HG02588 (cell line): ENCODE measurements at regions not wholly inside any gene's neighbourhood (a gene's known extent, or its start where the extent isn't known, plus 50 kb on each side); places are given as distances from the start of the nearest gene placed in this dataset.

Source experiments
- ATAC-seq: cut with Tn5 transposase; IDR thresholded peaks from one replicate; pipeline ENCODE4 v1.9.1; 2021; ENCODE audit warnings: mild to moderate bottlenecking, moderate library complexity; ENCODE audit not compliant: unreplicated experiment

DNA sequence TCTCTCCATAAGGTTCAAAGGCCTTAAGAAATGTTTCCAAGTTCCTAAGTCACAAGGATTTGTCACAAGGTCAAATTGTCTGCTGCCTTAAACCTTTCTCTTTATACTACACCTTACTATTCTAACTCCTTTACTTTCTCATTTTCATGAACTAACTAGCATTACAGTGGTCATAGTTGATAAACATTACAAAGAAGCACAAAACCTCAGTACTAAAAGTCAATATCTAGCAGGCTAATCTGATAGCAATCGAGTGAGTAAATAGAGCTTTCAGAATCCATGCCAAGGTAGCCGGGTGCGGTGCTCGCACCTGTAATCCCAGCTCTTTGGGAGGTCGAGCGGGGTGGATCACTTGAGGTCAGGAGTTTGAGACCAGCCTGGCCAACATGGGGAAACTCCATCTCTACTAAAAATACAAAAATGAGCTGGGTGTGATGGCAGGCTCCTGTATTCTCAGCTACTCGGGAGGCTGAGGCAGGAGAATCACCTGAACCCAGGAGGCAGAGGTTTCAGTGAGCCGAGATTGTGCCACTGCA lies 510.0 kb downstream of the GBA3 start:
- no peak for ATAC-seq

DNA sequence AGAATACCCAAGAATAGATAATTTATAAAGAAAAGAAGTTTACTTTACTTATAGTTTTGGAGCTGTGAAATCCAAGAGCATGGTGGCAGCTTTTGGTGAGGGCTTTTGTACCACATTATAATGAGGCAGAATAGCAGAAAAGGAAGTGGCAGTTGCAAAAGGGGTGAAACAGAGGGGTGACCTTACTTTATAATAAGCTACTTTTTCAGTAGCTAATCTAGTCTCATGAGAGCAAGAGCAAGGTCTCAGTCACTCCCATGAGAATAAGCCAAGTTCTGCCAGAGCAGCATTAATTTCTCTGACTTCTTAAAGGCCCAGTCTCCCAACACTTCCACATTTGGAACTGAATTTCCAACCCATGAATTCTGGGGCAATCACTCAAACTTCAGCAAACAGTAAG lies 502.0 kb downstream of the GBA3 start:
- no peak for ATAC-seq

DNA sequence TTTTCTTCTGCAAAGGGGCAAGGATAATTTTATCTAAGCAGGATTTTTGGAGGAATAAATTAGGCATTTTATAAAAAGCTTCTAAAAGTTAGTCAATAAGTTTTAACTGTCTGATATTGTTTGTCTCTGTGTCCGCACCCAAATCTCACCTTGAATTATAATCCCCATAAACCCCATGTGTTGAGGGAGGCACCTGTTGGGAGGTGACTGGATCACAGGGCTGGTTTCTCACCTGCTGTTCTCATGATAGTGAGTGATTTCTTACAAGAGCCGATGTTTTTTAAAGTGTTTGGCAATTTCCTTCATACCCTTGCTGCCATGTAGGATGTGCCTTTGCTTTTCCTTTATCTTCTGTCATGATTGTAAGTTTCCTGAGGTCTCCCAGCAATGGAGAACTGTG lies 481.4 kb downstream of the GBA3 start:
- no peak for ATAC-seq

DNA sequence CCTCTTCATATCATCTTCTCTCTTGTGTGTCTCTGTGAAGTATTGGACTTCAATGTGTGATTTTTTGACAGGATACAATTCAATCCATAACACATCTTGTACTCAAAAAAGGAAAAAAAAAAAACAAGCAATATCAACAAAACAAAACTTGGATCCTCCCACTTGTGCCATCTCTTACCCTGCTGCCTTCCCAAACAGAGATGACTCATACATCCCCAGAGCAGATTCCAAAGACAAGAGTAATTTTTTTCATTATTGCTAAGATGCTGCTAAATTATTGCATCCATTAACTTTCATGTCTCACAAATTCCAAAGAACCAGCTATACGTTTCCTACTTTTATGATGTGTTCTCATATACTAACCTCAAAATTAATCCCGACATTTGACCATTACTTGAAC lies 479.2 kb downstream of the GBA3 start:
- no peak for ATAC-seq

DNA sequence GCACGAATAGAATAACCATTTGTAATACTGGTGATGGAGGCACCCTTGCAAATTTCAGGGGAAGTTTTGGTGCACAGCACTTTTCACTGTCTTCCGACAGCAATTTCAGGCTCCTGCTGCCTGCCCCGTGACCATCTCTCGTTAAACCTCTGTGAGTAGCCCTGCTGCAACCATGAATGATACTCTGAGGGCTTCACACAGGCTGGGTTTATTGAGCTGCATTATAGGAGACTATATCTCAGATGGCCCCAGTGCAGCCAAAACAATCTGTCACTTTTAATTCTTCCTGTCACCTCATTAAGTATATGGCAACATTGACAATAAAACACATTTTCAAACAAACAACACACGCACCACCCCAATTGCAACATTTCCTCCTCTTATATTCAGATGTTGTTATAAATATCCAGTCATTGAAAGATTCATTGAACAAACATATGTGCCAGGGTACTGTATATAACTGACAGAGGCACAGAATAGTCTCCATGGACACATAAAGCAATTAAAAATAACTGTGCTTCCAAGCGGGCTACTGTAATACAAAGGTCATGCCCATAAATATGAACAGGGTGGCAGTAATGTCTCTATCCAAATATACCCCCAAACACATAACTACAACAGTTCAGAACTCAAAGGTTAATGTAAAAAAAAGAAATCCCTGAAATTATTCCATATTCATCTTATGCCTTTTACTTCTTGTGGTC lies 477.0 kb downstream of the GBA3 start:
- no peak for ATAC-seq

DNA sequence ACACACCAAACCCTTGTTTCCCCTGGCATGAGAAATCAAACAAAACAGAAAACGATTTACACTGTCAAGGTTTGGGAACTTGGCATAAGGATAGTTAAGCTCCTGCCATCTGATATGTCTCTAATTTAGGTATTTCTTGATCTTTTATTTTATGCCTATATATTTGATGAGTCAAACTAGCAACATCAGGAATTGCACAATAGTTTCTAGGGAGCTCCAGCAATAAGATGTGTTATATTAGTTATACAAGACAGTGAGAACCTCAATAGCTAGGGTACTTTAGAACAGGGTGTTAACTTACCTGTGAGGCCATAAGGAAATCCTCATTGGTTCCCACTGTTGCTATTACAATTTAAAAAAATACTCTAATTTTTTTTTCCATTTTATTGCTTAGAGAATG lies 474.2 kb downstream of the GBA3 start:
- no peak for ATAC-seq

DNA sequence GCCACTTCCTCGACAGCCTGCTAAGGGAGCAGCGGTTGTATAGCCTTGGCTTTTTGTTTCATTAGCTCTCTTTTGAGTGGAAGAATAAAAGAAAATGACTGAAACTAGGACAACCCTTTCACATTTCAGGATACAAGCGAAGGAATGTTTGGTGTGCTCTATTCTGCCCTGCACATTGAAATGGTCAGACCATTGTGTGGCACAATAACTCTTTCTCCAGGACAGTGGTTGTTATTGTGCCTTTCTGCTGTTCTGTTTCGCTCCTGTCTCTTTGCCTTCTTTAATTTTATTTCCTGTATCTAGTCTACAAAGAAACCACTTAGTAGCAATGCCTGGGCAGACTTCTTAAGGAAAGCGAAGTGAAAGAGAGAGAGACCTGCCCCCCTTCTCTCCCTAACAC lies 473.7 kb downstream of the GBA3 start:
- no peak for ATAC-seq

DNA sequence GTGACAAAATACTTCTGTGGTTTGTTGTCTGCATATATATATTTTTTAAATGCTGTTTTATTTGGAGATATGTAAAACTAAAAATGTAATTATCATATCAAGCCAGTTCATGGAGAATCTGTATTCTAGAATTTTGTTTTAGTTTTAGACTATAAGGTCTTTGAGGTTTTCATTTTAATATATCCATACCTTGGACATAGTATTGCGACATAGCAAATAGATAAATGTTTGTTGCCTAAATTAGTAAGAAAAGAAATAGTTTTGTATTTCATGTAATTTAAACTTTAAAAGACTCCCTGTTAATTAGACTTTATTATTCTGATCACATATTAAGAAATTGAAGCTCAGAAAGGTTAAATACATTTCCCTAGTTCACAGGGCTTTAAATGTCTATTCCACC lies 472.9 kb downstream of the GBA3 start:
- no peak for ATAC-seq

DNA sequence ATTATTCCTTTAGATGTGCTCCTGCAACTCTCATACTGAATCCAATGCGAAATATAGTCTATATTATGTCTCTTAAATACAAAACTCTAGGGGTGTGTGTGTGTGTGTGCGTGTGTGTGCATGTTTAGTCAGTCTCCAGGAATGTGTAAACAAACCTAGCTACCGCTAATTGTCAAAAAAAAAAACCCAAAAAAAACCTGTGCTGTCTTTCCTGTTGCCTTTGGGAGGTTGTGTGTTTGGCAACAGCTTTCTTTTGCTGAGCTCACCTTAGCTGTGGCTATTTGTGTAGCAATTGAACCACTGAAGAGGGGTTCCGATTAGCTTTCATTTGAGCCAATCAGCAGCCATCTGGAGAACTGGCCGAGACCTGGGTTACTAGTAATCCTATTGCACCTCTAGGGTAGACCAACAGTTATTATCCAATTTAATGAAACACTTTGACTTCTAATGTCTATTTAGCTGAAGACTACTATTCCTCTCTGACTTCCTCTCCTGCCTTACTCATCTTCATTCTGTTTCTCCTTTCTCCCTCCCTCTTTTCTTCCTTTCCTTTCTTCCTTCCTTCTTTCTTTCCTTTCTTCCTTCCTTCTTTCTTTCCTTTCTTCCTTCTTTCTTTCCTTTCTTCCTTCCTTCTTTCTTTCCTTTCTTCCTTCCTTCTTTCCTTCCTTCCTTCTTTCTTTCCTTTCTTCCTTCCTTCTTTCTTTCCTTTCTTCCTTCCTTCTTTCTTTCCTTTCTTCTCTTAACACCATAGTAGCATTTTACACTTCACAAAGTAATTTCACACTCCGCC lies 471.1 kb downstream of the GBA3 start:
- ATAC-seq, result no peak

DNA sequence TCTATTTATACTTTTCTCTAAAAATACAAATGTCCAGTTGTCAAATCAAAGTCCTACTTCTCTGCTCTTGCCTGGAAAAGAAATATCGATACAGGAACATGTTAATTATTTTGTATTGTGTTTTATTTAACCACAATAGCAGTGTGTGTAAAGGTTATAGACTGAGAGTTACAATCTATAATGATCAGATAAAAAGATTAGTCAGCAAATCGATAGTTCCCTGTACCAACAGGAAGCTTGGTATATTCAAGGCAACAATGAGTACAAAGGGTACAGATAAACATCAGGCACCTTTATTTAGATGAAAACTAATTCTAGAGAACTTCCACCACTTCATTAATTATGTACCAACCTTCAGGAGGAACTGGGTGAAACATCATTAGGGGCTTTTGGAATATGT lies 469.5 kb downstream of the GBA3 start:
- no peak for ATAC-seq

DNA sequence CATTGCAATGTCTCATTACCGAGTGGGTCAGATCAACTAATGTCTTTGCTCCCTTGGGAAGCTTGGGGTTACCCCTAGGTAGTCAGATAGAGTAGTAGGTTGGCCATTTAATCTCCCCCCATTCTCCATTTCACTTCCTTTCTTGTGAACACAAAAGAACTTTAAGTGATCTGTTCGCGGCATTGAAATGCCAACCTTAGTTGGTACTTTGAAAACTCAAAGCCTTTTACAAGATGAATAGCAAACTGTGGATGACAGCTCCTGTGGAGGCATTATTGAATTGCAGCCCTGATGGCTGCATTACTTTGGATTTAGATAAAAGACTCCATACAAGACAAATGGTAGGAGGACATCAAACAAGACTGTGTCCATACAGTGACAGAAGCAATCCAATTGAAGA lies 469.1 kb downstream of the GBA3 start:
- ATAC-seq, result no peak

DNA sequence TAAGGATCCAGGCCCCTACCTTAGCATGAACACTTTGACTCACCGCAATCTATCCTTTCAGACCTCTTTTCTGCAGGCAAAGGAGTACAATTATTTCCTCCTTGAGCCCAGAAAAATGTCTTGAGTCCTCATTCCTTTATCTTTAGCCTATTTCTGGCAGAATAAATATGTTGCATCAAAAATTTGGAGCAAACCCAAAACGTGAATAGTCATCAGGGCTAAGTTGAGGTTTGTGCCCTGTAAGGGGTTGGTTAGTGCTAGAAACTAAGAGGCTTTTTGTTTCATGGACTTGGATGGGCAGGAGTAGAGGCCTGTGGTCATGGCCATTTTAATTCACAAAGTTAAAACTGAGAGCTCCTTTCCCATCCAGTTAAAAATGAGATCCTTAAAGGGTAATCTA lies 460.3 kb downstream of the GBA3 start:
- no peak for ATAC-seq

DNA sequence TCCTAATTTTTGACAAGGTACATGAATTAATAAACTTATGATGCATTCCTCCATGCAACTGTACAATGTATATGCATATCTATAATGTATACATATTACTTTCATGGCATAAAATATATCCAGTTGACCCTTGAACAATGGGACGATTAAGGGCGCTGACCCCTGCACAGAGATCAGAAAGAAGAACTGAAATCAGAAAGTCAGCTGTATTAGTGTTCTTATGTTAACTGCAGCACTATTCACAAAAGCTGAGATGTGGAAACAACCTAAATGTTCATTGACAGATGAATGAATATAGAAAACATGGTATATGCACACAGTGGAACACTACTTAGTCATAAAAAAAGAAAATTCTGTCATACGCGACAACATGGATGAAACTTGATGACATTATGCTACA lies 457.1 kb downstream of the GBA3 start:
- no peak for ATAC-seq

DNA sequence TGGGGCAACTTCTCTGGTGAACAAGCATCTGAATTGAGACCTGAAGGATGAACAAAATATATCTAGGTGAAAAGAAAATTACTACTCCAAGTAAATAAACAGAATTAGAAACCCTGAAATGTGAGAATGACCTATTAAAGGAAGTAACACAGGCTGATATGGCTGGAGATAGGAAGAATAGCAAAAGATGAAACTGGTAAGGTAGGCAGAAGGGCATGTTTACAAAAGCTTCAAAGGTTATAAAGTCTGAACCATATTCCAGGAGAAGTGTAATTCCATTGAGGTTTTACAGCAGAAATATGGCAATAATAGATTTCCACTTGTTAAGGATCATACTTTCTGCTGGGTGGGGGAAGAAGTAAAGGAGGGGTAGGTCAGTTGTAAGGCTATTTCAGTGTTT lies 452.0 kb downstream of the GBA3 start:
- no peak for ATAC-seq

DNA sequence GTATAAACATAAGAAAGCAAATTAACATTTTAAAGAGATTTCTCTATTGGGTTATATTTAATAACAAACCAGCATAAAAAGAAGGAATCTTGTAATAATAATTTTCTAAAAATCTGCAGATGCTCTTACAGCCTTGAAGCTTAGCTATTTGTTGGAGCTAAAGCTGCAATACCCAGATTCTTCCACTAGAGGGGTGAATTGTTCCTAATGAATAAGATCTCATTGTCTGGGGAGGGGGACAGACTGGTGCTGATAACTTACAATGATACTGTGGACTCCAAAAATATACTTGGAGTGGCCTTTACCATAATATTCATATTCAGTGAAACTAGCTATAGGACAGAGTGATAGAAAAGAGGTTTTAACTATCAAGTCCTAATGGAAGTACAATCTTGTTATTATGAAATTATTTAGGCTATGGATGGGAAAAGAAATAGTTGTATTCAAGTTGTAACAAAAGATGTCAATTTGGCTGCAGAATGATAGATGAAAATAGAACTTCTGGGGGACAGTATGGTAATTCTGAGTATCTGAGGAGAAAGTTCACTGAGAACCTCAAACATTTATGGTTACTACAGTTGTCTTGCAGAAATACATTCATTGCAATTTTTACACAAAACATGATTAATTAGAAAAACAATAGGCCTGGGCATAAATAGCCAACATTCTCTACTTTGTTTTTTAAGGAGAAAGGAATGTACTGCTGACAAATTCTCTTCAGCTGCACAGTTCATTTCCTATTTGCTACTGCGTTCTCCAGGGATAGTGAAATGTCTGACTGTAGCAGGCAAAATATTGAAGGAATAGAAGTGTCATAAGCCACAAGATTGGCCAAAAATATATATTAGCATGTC lies 443.3 kb downstream of the GBA3 start:
- ATAC-seq, result no peak

DNA sequence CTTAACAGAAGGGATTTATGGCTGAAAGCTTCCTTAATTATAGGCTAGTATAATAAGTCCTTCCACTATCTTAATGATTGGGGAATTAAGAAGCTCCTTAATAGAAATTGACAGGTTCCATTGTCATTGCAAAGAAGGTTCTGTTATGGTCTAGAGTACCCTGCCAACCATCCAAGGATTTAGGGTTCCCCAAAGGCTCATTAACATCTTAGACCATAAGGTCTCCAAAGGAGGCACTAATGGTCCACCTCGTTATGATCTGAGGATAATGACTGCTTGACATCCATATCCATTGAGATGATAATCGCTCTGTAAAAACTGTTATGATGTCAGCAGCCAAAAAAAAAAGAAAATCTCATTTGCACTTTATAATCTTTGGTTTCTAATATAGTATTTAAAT lies 441.6 kb downstream of the GBA3 start:
- no peak for ATAC-seq

DNA sequence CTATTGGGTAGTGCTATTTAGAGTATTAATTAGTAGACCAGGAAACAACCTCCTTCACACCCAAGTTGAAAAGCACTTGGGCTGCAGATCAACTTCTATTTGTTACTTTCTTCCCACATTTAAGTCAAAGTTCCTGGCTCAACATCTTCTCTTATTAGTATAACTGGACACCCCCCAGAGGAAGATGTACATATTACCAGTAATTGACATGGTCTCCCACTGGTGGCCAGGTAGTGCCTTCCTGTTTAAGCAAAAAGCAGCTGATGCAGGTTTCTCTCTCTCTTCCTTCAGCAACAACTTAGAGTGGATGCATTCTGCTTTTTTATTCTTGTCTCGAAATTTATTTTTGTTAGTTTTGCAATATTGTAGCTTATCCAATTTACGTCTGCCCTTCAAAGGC lies 438.1 kb downstream of the GBA3 start:
- no peak for ATAC-seq

DNA sequence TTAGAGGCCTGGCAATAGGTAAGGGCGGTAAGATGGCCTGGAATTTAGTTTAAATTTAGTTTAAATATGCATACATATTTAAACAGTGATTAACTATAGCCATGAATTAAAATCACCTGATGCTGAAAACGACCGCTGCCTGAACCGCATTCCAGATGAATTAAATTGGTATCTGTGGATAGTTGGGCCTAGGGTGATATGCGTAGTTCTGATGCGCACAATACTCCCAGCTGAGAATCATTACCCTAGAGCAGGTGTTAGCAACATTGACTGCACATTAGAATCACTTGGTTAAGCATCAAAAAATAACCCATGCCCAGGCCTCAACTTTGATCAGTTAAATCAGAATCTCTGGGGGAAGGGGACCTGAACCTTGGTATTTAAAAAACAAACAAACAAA lies 432.4 kb downstream of the GBA3 start:
- ATAC-seq, result no peak

DNA sequence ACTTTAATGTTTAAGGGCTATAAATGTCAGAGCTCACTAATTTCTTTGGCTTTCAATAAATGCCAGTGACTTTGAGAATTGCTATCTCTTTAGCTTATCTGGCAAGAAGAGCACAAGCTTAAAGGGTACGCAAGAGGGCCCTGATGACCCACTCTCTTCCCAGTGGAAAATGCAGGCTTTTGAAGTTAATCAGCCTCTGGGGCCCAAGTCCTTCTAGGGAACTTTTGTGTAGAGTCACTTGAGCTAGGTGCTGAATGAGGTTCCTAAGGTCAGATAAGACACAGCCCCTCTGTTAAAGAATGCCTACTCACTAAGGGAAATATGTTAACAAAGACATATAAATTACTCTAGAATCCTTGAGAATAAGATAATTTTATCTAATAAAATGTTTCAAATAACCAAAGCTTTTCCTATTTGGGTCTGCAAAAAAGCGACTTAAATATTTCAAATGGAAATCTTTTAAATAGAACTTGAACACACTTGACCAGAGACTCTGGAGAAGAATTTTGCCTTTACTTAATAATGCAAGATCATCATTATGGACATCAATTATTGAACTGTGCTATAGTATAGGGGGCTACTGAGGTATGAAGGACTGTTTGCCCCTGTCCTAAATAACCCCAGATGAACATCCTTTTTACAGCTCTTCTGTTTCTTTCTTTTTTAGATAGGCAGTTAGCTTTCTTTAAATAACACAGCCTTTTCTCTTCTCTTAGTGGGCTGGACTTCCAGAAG lies 430.1 kb downstream of the GBA3 start:
- ATAC-seq, result no peak

DNA sequence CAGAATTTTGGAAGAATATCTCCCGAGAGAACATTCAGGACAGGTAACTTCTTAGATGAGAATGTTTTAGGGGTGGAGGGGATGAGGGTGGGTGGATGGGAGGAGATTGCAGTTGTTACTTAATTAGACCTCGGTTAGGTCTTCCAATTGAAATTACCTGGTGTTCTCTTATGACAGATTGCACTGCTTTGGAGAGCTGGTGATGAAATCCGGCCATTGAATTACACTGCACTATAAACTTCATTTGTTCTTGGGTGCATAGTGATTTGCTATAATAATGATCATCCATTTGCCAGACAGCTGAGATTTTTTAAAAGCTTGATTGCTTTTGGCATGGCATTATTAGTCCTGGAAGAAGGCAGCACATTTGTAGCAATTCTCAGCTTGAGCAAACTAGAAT lies 427.6 kb downstream of the GBA3 start:
- no peak for ATAC-seq

DNA sequence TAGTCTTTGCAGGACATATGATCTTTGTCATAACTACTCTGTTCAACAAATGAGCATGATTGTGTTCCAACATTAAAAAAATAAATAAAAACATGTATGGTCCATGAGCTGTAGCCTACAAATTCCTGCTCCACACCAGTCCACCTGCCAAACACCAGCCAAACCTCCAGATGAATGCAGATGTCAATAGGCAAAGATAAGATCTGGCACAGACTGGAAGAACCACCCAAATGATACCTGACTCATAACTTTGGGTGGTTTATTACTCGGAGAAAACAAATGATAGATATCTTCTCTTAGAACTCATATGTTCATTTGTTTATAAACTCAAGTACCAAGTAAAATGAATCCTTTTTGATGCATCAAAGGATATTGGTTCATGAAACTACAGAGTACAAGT lies 425.1 kb downstream of the GBA3 start:
- ATAC-seq, result no peak
